GM19238 (cell line): ENCODE measurements at regions not wholly inside any gene's neighbourhood (a gene's known extent, or its start where the extent isn't known, plus 50 kb on each side); places are given as distances from the start of the nearest gene placed in this dataset.

Source experiments
- DNase-seq: peaks from one replicate; pipeline ENCODE4 v3.0.0; 2011; ENCODE audit warnings: low spot score; ENCODE audit not compliant: insufficient read length

DNA sequence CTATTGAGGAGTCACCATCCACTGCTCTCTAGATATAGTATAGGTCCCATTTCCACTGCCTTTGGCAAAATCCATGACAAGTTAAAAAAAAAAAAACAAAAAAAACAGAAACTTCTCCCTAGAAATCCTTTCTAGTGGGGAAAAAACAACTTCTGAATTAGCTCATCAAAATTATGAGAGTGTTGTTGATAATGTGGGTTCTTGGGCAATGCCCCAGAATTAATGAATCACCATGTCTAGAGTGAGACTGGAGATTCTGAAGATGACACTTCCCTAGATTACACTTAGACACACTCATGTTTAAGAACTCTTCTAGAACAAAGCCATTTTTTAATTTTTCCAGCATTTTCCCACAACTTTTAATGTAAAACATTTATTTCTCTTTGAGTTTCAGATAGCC, 728.0 kb upstream of the C9orf72 start:
- no peak for DNase-seq

GRCh38 chr9:28317745-28318144, 744.5 kb upstream of the C9orf72 start:
- no peak for DNase-seq

DNA sequence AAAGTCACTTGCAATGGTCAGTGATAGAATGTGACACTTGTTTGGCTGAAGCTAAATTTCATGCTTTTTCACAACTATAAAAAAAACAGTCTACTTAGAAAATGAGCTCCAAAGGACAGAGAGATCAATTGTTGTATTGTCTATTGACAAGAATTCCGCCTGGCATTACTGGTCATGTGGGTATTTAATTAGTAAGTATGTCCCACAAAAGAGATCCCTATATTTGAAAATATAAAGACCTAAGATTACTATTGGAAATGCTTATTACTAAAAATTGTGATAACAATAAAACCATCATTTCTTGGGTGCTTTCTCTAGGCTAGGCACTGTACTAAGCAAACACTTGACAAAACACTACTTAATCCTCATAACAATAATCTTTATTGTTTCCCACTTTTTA, 745.2 kb upstream of the C9orf72 start:
- DNase-seq = no peak

DNA sequence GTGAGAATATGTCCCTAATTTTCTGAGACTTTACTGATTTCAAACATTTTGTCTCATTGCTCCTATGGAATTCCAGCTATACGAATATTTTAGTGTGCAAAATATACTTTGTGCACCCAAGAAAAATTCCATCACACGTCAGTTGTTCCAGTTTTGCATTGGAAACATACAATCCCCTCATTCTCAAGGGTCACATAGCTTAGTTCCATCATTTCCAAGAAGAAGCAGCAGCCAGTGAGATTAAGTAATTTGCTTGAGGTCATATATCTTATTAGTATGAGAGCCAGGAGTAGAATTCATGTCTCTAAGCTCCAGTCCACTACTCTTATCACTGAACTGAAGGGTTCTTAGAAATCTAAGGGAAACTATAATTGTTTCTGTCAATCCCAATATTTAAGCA, 746.7 kb upstream of the C9orf72 start:
- no peak for DNase-seq

DNA sequence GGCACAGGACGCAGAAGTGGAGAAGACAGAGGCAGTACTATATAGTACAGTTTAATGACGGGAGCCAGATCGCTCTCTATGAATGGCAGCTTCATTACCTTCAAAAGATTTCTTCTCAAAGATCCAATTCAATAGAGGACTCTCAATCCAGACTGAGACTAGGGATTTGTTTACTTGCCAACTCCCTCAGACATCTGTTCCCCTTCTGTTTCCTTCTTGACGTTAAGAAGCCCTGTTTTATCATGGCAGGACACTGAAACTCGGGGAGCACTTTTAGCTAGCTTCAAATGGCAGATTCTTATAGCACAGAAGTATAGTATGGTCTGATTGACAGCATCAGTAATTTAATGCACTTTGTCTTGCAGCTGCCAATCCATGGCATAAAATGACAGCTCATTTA, 747.3 kb upstream of the C9orf72 start:
- no peak for DNase-seq

DNA sequence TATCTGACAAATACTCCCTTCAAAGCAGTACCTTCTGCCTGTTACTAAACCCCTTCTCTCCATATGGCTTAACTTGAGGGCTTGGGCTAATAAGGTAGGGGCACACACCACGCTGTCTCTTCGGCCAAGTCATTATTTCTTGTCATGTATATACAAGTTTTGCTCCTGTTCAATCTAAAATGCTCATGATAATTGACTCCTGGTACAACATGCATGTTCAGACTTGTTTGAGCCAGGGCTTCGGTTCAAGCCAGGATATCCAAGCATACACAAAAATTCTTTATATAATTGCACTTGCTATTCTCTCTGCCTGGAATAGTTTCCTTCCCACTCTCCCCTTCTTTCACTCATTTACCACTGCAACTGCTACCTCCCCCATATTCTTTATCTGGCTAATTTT, 756.0 kb upstream of the C9orf72 start:
- DNase-seq = no peak

DNA sequence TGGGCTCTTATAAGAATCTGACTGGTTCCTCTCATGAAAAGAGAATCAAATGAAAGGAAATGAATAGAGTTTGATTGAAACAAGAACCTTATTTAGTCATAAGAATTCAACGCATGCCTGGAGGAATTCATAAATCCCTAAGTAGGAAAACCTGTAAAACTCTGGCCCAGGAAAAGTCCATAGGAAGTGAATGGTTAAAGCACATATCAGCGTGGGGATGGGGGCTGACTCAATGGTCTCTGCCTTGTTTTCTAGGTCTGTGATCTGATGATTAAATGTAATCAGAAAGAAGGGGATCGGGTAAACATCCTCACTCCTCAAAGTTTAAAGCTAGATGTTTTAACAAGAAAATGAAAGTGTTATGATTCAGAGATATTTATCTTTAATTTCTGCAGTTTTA, 759.4 kb upstream of the C9orf72 start:
- DNase-seq = no peak

- DNase-seq = no peak
Measured at GRCh38 chr9:28341913-28342312, 768.6 kb upstream of the C9orf72 start.

GRCh38 chr9:28342815-28343338, 769.6 kb upstream of the C9orf72 start:
- no peak for DNase-seq

DNA sequence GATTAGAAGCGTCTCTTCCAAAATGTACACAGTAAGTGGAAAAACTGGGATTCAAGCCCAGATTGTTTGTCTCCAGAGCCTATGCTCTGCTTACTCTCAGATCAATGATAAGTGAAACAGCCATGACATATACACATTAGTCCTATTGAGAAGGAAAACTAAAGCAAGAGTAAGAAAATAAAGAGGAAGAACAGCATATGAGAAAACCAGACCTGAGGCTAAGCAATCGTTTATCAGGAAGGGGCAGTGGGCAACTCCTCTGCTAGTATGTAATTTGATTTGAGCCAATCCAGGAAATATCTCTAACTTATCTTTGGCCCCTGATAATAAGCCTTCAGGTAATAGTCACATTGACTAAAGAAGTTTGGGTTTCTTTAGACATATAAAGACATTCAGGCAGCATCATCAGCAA, 789.9 kb upstream of the C9orf72 start:
- no peak for DNase-seq

DNA sequence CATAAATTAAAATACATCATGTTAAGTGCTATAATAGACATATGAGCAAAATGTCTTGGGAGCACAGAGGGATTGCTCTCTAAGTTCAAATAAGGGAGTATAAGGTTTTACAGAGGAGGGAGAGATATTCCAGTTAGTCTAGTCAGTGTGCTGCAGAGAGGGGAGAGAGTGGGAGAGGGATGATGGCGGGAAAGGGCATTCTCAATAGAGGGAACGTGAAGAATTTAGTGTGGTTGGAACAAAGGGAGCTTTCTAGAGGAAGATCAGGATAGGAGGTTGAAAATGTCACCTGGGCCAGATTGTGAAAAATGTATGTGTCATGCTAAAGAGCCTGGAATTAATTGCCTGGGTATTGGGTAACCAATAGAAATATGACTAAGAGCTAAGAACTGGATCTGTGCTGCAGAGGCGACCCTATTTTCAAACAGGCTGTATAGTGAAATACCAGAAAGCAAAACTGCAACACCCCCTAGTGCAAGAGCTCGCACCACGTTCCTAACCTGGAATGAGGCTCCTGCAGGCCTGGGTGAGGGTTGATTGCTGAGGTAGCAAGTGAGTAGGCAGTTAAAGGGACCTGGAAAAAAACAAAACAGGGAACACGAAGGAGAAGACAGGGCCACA, 791.8 kb upstream of the C9orf72 start:
- no peak for DNase-seq

DNA sequence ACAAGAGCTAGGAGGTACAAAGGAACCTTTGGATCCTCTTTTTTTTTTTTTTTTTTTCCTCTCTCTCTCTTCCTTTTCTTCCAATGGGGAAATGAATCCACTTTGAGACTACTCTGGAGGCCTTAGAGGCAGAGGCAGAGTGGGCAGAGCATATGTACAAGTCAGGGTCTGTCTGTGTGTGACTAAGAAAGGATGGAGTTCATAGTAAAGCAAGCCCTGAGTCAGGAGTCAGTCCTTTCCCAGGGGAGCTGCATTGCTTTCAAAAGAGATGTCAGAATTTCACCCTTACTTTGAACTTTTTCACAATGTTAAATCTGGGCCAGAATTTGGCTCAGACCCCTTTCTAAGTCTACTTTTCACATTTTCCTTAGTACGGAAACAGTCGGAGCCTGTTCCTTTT, 792.4 kb upstream of the C9orf72 start:
- DNase-seq = no peak

DNA sequence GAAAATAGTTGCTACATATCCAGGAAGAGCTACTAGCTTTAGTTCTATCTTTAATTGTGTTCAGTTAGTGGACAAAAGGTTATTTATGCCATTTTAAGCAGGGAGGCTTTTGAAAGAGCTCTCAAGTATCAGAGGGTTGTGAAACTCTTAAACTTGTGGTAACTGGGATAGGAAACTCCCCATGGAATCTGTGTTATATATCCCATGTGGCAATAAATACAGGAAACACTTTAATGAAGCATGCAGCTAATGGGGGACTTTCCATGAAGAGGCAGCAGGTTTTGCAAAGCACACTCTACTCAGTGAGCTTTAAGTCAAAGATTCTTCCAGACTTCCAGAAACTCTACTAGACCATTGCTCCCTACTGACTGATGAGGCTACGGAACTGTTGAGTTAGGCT, 805.0 kb upstream of the C9orf72 start:
- no peak for DNase-seq

DNA sequence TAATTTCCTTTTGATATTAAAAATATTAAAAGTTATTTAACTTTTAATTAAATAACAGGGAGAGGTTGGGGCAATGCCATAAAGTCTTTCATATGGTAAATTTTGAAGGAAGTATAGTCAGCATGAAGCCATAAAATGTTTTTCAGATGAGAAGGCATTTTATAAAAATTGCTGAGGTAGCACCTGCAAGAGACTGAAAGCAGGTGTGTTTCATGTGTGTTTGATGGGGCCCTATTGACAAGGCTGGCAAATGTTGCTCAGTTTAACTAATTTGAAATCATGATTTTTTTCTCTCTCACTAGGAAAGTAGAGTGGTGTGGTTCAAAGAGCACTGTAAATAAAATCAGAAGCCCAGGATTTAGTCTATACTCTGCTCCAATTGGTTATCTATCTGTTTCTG, 805.8 kb upstream of the C9orf72 start:
- no peak for DNase-seq

DNA sequence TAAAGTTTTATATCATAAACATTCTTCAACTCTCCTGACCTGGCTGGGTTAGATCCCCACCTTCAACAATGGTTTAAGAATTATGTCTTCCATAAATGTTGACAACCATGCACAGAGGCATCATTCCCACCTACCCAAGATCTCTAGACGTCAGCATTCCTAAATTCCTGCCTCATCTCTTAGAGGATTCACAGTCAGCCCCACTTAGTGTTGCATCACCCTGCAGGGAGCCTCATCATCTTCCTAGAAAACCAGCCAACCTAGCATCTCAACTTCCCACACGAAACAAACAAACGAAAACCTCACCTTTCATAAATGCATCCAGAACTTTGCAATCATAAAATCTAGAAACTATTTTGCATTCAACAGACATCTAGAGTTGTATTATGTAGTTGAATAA, 816.1 kb upstream of the C9orf72 start:
- no peak for DNase-seq

DNA sequence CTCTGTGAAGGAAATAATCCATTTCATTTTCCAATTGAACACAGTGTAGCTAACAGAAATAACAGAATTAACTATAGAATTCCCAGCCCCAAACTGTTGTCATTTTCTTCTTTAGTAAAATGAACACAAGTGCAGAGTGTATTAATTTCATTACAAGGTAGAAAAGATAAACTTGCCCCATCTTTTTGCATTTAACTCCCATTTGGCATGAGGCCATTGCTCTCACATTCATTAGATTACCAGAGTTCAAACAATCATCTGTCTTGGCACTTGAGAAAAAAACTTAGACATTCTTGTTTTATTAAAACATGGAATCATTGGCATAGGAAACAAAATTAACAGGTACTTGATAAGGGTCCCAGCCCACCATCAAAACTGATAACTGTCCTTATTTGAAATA, 821.5 kb upstream of the C9orf72 start:
- DNase-seq = no peak

- DNase-seq = no peak
Measured at GRCh38 chr9:28396058-28396457, 822.8 kb upstream of the C9orf72 start.

GRCh38 chr9:28407351-28407750, 834.1 kb upstream of the C9orf72 start:
- no peak for DNase-seq

DNA sequence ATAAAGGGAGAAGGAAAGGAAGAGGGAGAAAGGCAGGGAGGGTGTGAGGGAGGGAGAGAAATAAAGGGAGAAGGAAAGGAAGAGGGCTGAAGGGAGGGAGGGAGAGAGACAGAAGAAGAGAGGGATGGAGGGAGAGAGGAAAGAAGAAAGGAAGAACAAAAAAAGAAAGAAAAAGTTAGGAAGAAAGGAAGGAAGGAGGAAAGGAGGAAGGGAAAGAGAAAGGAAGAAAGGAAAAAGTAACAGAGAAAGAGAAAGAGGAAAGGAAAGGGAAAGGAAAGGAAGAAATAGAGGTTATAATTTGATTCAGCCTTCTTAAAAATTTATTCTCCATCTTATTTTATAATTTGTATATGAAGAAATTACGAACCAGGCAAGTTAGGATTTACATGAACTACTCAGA, 836.6 kb upstream of the C9orf72 start:
- no peak for DNase-seq

GRCh38 chr9:28410411-28410810, 837.1 kb upstream of the C9orf72 start:
- no peak for DNase-seq

DNA sequence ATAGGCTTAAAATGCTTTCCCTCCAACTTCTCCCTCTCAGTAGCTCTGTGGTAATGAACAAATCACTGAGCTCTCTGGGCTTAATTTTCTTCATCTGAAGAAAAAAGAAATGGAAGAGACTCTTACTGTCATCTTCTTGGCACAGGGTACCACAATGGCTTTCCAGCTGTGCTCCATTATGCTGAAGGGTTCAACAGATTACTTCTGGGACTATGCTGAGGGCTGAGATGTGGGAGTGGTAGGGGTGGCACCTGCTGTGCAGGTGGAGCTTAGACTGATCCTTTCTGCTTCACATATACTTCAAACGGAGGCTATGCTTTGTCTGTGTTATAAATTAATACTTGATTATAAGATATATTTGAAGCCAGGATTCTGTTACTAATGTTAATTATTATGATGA, 840.2 kb upstream of the C9orf72 start:
- DNase-seq = no peak

DNA sequence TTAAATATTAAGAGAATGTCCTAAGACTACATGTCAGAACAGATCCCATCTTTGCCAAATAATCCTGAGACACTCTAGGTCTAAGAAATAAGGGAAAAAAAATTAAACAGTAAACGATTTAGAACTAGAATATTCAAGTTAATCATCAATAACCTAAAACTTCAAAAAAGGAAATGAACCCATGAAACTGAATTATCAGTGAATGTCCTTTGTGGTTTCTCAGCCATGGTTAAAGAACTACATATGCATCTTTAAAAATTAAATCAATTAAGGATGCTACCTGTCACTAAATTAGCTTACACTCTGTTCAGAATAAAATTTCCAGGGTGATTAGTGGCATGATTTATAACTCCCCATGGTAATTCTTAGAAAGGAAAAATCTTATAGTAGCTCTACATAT, 850.0 kb upstream of the C9orf72 start:
- DNase-seq = no peak

GRCh38 chr9:28435456-28435855, 862.2 kb upstream of the C9orf72 start:
- no peak for DNase-seq

DNA sequence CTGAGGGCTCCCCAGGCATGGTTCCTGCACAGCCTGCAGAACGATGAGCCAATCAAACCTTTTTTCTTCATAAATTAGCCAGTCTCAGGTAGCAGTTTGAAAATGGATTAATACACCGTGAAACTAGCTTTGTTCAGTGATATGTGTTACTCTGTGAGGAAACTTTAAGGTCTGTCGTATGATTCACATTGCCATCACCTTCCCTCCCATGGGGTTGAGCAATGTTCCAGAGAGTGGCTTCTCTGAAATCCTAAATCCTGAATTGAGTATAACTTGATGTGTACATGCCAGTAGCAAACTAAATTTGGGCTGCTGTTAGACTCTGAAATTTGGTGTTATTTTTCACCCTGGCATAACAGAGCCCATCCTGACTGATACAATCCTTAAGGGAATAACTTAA, 866.4 kb upstream of the C9orf72 start:
- DNase-seq = no peak
